HS-5 (cell line): ENCODE measurements at regions not wholly inside any gene's neighbourhood (a gene's known extent, or its start where the extent isn't known, plus 50 kb on each side); places are given as distances from the start of the nearest gene placed in this dataset.

Experiments
- DNase-seq: peaks from one replicate; pipeline ENCODE4 v3.0.0-alpha.2; 2012; ENCODE audit warnings: low read depth

DNA sequence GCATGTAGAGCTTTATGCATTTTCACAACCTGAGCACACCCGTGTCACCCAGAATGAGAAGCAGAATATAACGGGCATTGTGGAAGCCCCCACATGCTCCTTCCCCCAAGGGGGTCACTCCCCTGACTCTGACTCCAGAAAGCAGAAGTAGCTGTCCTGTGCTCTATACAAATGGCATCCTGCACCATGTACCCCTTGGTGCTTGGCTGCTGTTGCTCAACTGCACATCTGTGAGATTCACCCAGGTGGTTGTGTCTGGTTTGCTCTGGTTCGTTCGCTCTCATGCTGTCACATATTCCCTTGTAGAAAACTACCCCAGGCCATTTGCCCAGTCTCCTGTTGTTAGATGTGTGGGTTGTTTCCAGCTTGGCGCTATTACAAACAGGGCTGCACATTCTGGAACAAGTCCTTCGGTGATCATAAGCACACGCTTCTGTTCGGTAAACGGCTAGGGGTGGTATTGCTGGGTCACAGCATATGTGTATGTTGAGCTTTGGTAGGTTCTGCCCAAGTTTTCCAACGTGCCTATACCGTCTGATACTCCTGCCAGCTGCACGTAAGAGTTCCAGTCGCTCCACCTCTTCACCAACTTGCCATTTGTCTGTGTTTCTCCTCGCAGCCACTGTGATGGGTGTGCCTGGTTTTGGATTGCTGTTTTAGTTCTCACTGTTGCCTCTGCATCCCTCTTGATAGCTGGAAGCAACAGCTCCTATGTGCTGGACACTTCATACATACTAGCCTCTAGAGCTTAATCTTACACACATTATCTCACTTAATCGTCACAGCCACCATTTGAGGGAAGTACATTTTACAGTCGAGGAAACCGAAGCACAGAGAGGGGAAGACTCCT, 65.4 kb upstream of the SLC6A6 start:
- no peak for DNase-seq

DNA sequence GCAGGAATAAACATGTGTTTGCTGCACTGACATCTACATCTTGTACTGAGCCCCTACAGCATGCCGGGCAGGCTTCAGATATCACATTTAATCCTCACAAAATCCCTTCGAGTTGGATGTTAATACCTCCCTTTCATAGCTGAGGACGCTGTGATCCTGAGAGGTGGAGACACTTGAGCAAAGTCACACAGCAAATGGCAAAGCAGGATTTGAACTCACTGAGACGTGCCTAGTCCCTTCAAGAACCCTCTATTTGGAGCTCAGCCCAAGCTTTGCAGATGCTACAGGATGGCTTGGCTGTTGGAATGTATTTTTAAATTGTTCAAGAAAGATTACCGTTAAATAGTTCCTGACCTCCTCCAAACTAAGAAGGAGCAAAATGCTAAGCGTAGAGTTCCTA, 64.6 kb upstream of the SLC6A6 start:
- no peak for DNase-seq

DNA sequence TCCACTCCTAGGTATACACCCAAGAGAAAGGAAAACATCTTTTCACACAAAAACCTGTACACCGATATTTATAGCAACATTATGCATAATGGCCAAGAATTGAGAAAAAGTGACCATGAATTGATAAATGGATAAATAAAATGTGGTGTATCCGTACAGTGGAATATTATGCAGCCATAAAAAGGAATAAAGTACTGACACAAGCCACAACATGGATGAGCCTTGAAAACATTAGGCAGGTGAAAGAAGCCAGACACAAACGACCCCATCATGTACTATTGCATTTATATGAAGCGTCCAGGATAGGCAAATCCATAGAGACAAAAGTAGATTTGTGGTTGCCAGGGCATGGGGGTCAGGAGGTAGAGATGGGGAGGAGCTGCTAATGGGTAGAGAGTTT, 64.2 kb upstream of the SLC6A6 start:
- DNase-seq, result no peak

DNA sequence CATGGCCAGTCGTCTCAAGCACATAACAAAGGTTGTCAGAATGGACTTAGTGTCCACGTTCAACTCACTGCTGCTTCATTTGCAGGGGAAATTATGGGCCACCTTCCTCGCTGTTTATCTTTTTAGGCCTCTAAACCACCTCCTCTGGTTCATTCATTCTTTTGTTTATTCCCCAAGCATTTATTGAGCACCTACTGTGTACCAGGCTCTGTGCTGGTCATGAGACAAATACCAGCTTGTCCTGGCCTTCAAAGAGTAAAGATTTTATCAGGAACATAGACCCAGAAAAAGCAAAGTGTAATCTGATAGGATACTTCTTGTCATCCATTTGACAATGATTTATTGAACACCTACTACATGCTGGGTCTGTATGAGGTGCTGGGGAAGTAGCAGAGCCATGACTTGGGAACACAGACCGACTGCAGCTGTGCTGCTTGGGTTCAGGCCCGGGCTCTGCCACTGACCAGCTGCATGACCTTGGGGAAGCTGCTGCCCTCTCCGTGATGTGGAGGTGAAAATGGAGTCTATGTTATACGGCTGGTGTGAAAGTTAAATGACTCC, 63.4 kb upstream of the SLC6A6 start:
- DNase-seq, result no peak

DNA sequence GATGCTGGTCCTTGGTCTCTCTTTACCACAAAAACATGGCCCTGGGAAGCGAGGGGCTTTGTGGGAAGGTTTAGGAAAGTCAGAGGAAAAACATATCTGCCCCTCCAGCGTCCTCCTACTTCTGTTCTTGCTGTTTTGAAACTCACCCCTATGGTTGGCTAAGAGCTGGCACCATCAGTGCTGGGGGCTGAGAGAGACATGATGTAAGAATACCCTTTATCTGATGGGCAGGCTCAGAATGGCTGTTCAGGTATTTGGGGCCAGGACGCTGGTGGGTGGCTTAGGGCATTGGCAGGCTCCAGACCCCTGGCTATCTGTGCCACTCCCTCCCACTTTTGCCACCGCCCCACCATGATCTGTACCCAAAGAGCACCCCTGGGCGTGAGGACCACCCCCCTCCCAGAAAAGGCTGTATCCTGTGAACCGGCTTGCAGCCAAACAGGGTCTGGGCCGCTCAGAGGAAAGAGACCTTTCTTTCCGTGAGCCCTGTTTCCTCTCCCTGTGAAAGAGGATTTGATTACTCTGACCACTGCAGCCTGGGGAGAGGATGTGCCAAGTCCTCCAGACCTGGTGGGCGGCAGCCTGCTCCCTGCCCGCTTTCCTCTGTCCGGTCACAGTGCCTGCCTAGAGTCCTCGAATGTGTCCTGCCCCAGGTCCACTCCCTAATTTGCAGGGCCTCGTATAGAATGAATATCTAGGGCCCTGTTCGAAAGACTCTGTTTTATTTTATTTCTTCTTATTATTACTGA, 61.3 kb upstream of the SLC6A6 start:
- no peak for DNase-seq

DNA sequence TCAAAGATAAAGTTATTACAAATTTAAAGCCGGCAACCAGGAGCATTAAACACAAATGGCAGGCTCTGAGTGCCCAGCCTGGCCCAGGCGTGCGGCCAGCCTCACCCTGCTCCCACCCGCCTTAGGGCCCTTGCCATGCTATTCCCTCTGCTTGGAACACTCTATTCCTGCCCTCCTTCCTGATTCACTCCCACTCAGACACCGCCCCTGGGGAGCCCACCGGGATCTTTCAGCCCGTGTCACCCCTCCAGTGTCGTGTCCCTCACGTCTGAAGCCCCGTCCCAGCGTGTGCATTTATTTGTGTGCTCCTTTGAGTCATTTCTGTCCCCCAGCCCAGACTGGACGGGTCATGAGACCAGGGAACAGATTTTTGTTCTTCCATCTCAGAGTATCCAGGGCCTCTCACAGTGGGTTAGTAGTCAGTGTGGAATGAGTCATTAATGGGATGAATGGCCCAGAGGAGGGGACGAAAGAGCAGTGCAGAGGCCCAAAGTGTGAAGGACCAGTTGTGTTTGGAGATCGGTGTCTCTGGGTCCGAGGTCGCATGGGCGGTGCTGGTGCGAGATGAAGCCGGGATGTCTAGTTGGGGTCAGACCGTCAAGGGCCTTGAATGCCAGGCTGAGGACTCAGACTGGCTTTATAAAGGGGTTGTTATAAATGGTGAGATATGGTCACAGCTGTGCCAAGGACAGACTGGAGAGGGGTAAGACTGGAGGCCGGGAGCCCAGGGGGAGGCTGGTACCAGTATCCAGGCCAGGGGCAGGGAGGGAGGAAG, 58.9 kb upstream of the SLC6A6 start:
- no peak for DNase-seq

DNA sequence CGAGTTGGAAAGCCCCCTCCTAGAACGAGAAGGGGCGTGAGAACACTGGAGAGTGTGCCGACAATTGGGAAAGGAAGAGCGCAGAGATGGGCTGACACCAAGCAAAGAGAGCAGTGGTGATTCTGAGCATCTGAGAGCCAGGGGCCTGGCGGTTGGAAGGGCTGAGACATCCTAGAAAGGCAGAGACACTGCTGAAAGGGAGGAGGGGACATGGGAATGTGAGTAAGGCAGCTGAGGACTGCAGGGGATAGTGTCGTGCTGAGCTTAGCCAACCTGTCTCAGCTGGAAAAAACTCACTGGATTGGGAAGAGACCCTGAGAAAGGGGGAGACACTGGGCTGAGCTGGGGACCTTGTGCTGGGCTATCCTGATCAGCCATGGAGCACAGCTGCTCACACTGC, 58.1 kb upstream of the SLC6A6 start:
- DNase-seq, result no peak

DNA sequence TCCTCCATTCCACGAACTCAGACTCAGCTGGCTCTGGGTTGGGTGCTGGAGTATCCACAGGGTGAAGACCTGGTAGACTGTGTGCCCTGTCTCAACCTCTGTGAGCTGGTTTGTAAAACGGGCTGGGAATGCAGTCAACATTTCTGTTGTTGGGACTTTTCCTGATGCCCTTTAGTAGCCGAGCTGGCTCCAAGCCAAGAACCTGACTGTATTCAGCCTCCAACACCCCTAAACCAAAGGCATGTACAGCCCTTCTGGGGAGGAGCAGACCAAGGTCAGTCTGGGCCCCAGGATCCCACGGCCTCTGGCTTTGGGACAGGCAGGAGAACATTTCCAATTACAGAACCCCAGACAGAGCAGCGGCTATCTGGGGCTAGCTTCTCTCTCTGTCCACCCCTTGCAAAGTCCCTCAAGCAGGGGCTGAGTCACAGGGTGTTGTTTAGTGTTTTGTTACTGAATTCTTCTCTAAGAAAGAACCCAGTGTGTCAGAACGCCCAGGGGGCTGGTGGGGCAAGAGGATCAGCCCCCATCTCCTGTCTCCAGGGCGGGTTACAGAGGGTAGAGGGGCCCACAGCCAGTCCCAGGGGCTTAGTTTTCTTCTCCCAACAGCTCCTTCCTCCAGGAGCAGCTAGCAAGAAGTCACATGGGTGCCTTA, 56.8 kb upstream of the SLC6A6 start:
- DNase-seq, result no peak

DNA sequence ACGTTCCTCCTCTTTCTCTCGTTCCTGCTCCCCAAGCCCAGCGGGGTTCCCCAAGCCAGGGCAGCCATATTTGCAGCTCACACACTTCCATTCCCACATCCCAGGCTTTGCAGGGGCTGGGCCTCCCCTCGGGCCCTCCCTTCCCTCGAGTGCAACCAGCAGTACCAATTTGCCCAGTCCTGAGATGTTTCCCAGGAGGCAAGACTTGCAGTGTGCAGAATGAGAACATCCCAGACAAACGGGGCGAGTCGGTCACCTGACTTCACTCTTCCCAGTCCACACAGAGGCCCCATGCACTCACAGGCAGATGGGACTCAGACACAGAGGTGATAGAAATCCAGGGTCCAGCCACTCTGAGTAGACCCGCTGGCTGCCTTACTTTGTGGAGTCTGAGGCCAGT, 56.2 kb upstream of the SLC6A6 start:
- DNase-seq, result no peak

DNA sequence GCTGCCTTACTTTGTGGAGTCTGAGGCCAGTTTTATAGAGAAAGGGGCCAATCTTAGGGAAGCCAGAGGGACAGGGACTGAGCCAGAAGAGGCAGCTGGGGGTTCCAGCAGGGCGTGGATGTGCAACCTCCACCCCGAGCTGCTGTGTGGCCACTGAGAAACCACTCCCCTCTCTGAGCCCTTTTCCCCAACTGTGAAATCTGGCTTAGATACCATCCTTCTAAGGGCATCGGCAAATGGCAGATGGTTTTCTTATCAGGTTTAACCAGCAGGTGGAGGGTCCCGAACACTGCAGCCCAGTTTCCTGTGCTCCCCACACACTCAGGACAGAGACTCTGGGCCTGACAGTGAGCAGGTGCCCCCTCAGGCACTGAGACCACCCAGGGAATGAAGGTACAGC, 55.8 kb upstream of the SLC6A6 start:
- no peak for DNase-seq

DNA sequence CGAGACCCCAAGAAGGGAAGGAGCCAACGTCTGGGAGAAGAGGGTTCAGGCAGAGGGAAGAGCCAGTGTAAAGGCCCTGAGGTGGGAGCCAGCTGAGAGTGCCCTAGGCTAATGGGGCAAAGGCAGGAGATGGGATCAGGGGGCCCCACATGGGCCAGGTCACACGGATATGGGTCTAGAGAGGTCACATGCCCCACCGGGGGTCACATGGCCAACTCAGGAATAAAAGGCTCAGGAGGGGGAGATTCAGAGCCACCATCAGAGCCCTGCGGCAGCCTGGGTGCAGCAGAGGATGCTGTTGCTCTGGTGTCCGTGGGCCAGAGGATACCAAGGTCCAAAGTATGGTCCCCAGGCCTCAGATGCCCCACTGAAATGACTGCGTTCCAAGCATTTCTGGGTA, 55.3 kb upstream of the SLC6A6 start:
- DNase-seq, result no peak

DNA sequence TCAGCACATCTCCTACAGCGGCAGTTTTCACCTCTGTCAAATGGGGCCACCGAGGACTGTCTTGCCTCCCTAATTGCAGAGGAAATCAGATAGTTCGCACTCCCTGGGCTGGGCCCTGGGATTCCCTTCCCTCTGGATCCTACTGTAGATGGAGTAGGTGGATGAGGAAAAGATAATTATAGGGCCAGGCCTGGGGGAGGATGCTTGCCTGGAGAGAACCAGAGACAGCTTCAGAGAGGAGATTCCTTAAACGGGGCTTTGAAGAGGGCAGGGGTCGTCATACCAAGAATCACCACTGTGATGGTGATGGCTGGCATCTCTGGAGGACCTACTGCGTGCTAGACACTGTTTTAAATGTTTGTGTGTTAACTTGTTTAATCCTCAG, 50.8 kb upstream of the SLC6A6 start:
- DNase-seq, result no peak

DNA sequence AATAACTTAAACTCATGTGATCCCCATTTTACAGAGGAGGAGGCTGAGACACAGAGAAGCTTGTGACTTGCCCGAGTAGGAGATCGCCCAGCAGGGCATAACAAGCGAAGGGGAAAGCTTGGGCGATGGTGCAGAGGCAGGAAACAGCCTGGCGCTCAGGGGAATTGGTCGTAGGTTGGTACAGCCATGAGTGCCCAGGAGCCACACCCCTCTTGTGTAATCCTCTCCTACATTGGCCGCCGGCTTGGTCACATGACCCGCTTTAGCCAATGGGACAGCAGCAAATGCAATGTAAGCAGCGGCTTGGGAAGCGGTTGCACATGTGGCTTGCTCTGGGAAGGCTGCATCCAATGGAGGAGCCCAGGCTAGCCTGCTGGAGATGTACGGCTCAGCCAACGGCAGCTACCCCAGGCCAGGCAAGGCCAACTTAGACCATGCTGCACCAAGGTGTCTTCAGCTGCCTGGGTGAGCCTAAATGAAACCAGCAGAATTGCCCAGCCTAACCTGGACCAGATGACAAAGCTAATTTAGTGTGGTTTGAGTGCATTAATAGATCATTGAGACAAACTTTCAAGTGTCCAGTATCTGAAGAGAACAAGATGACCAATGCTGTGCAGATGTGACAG, 50.3 kb upstream of the SLC6A6 start:
- DNase-seq, result no peak
